OCI-LY7 (cell line): ENCODE measurements at regions not wholly inside any gene's neighbourhood (a gene's known extent, or its start where the extent isn't known, plus 50 kb on each side); places are given as distances from the start of the nearest gene placed in this dataset.
A peak's percentile ranks its signal among the peaks of the same experiment; 100 is the strongest.

Experiments
- BruUV-seq: library from RNA; stranded (reverse); fragments of 400-500 nt; replicated peaks from 2 replicates; lab custom pipeline; 2021; lab: Mats Ljungman, UMichigan
- CTCF ChIA-PET: fragments of 300-600 bp; sonication (Branson Sonifier 250); formaldehyde crosslinking; loops from one replicate; lab custom pipeline; 2022; ENCODE audit warnings: antibody characterized with exemption; ENCODE audit not compliant: unreplicated experiment; lab: Charles Lee
- POLR2A ChIA-PET: fragments of 300-600 bp; sonication (Branson Sonifier 250); formaldehyde crosslinking; loops from one replicate; lab custom pipeline; 2022; ENCODE audit warnings: antibody characterized with exemption; lab: Charles Lee
- DNase-seq: peaks from one replicate; pipeline ENCODE4 v3.0.0-alpha.2; 2015; ENCODE audit warnings: low spot score
- H2AFZ ChIP-seq: fragments of 200-600 bp; sonication (generic), shearing (Covaris generic); 2 replicates; pipeline ENCODE4 v1.6.1; 2014; ENCODE audit warnings: mild to moderate bottlenecking, antibody characterized with exemption, low read length, moderate library complexity
- H3K27ac ChIP-seq: fragments of 200-600 bp; sonication (generic); 2 replicates; pipeline ENCODE4 v1.5.1; 2014; ENCODE audit warnings: mixed run types, low read depth, mild to moderate bottlenecking, moderate library complexity, low read length, inconsistent platforms; ENCODE audit not compliant: poor library complexity, severe bottlenecking
- H3K36me3 ChIP-seq: fragments of 200-600 bp; sonication (generic); 2 replicates; pipeline ENCODE4 v1.6.1; 2014; ENCODE audit warnings: mild to moderate bottlenecking, antibody characterized with exemption, low read length, moderate library complexity, mixed read lengths; ENCODE audit not compliant: insufficient read depth
- H3K4me1 ChIP-seq: fragments of 200-600 bp; sonication (generic); 2 replicates; pipeline ENCODE4 v1.5.1; 2014; ENCODE audit warnings: mild to moderate bottlenecking, low read length; ENCODE audit not compliant: insufficient read depth, poor library complexity, severe bottlenecking
- H3K4me2 ChIP-seq: fragments of 200-600 bp; sonication (generic); 2 replicates; pipeline ENCODE4 v1.6.1; 2014; ENCODE audit warnings: mild to moderate bottlenecking, low read length
- H3K4me3 ChIP-seq: fragments of 200-600 bp; sonication (generic); 2 replicates; pipeline ENCODE4 v1.5.1; 2014; ENCODE audit warnings: mild to moderate bottlenecking, low read depth, low read length; ENCODE audit not compliant: poor library complexity, severe bottlenecking
- H3K79me2 ChIP-seq: fragments of 200-600 bp; sonication (generic); 2 replicates; pipeline ENCODE4 v1.6.1; 2016; ENCODE audit warnings: low read depth, mild to moderate bottlenecking, low read length, moderate library complexity, mixed read lengths; ENCODE audit not compliant: insufficient read depth
- H3K9me2 ChIP-seq: fragments of 200-600 bp; sonication (generic); 2 replicates; pipeline ENCODE4 v1.6.1; 2016; ENCODE audit warnings: mild to moderate bottlenecking, low read length, mixed read lengths; ENCODE audit not compliant: insufficient read depth
- H3K9me3 ChIP-seq: fragments of 200-600 bp; sonication (generic); 2 replicates; pipeline ENCODE4 v1.6.1; 2014; ENCODE audit warnings: mild to moderate bottlenecking, mixed run types, low read length, mixed read lengths
- H4K20me1 ChIP-seq: fragments of 200-600 bp; sonication (generic); 2 replicates; pipeline ENCODE4 v1.6.1; 2014; ENCODE audit warnings: mild to moderate bottlenecking, antibody characterized with exemption, low read length, moderate library complexity, mixed read lengths; ENCODE audit not compliant: insufficient read depth
- EZH2phosphoT487 ChIP-seq: fragments of 200-600 bp; sonication (generic); IDR thresholded peaks from 2 replicates; pipeline ENCODE4 v1.6.1; 2018; ENCODE audit warnings: low read depth, borderline replicate concordance, mild to moderate bottlenecking, mixed run types, antibody characterized with exemption, low read length, moderate library complexity, mixed read lengths
- intact Hi-C: fragments of 100-400 bp; cut with micrococcal nuclease; formaldehyde crosslinking; loops from one replicate; pipeline ENCODE4 v1.10.0; 2022; ENCODE audit not compliant: unreplicated experiment
- TF ChIP-seq, protein P1 (sequence below): fragments of 200-600 bp; sonication (generic); conservative IDR thresholded peaks from 2 replicates; pipeline ENCODE4 v1.5.1; 2014; ENCODE audit warnings: mild to moderate bottlenecking, antibody characterized with exemption, low read length, moderate library complexity, mixed read lengths

DNA sequence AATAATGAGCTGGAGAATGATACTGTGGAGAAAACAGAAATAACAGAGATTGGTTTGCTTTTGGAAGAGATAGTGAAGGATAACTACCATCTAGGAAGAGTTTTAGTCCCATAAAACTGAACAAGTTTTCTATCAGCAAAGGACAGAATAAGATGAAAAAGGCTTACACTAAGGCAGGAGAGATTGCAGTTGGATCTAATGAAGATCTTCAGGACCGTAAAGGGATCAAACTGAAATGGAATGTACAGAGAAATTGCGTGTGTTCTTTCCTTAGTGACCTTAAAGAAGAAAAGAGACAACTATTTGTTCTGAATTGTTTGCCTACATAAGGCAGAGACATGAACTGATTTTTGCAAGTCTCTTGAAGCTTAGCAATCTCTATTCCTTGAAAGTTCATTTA lies 191.7 kb upstream of the MTPN start:
- H3K4me1 ChIP-seq, result no peaks in the 10 kb centered on the region
- no peaks in the 10 kb centered on the region for H3K36me3 ChIP-seq
- H3K79me2 ChIP-seq, result no peaks in the 10 kb centered on the region
- intact Hi-C loops, result no loop called here
- CTCF ChIA-PET, result no interaction called here
- H3K4me3 ChIP-seq, result no peak overlapping the region
- TF ChIP-seq, protein P1, sequence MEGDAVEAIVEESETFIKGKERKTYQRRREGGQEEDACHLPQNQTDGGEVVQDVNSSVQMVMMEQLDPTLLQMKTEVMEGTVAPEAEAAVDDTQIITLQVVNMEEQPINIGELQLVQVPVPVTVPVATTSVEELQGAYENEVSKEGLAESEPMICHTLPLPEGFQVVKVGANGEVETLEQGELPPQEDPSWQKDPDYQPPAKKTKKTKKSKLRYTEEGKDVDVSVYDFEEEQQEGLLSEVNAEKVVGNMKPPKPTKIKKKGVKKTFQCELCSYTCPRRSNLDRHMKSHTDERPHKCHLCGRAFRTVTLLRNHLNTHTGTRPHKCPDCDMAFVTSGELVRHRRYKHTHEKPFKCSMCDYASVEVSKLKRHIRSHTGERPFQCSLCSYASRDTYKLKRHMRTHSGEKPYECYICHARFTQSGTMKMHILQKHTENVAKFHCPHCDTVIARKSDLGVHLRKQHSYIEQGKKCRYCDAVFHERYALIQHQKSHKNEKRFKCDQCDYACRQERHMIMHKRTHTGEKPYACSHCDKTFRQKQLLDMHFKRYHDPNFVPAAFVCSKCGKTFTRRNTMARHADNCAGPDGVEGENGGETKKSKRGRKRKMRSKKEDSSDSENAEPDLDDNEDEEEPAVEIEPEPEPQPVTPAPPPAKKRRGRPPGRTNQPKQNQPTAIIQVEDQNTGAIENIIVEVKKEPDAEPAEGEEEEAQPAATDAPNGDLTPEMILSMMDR, result no peak
- TF ChIP-seq EZH2phosphoT487, result no peak
- BruUV-seq, result no TSS peak
- H2AFZ ChIP-seq, result peak overlapping the region; percentile 58; the same call in 1 of the 2 replicates
- H3K27ac ChIP-seq, result no peak overlapping the region
- DNase-seq, result no peak
- H4K20me1 ChIP-seq, result no peaks in the 10 kb centered on the region
- no peaks in the 10 kb centered on the region; the same call in 1 of the 2 replicates for H3K9me3 ChIP-seq
- no peak overlapping the region for H3K4me2 ChIP-seq
- POLR2A ChIA-PET, result interaction anchor here (0.7 to 1.4 kb wide), 3 partner anchors 9 to 13 kb away, joined by 3 to 4 read pairs (median 3); no protein-coding TSS in a partner anchor
- H3K9me2 ChIP-seq, result no peaks in the 10 kb centered on the region

DNA sequence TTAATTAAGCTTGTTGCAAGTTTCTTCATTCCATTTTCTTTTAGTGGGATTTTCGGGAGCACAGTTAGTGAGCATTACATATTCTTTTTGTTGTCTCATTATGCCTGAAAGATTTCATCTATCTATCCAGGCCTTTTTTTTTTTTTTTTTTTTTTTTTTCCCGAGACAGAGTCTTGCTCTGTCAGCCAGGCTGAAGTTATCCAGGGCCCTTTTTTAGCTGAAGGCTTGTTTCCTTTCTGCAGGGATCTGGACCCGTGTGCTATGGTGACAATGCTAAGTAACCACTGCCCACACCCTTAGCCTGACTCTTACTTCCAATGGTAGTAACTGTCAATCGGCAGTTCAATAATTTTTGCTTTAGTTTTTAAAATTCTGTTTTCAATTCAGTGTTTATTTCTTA lies 190.8 kb upstream of the MTPN start:
- H3K27ac ChIP-seq, result no peak overlapping the region
- no peaks in the 10 kb centered on the region; the same call in 1 of the 2 replicates for H3K9me3 ChIP-seq
- no peak overlapping the region for H3K4me2 ChIP-seq
- no peak overlapping the region for H2AFZ ChIP-seq
- ChIA-PET POLR2A (interaction anchor here (0.6 to 1.4 kb wide), 5 partner anchors 9 to 84 kb away, joined by 4 to 8 read pairs (median 5); no protein-coding TSS in a partner anchor), CTCF (no interaction called here)
- H3K4me3 ChIP-seq, result no peak overlapping the region
- H3K4me1 ChIP-seq, result no peaks in the 10 kb centered on the region
- no peaks in the 10 kb centered on the region for H3K79me2 ChIP-seq
- BruUV-seq, result no TSS peak
- H3K36me3 ChIP-seq, result no peaks in the 10 kb centered on the region
- no peak for TF ChIP-seq EZH2phosphoT487
- TF ChIP-seq, protein P1, result no peak
- no peaks in the 10 kb centered on the region for H3K9me2 ChIP-seq
- no peak for DNase-seq
- H4K20me1 ChIP-seq, result no peaks in the 10 kb centered on the region
- intact Hi-C loops, result no loop called here

DNA sequence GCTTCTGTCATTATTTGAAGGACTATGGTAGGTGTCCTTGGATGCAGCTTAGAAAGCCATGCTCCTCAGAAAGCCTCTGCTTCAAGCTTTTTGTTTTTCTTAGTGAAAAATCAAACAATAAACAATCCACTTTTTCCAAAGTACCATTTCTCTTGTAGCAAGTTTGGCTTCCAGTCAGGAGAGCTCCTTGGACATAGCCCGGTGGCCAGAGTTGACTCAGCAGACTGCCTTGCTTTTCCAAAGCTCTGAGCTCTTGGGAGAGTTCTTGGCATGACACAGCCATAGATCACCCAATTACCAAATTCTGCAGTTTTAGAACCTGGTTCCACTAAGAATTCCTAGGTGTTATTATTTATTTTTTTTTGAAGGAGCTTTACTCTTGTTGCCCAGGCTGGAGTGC lies 189.4 kb upstream of the MTPN start:
- Histone ChIP-seq H3K4me3 (no peak overlapping the region), H4K20me1 (no peaks in the 10 kb centered on the region), H3K27ac (no peak overlapping the region), H3K4me2 (no peak overlapping the region), H3K4me1 (no peaks in the 10 kb centered on the region), H3K79me2 (no peaks in the 10 kb centered on the region), H3K9me3 (no peaks in the 10 kb centered on the region; the same call in 1 of the 2 replicates), H3K9me2 (no peaks in the 10 kb centered on the region), H2AFZ (no peak overlapping the region), H3K36me3 (no peaks in the 10 kb centered on the region)
- CTCF ChIA-PET, result no interaction called here
- TF ChIP-seq, protein P1, result no peak
- no peak for TF ChIP-seq EZH2phosphoT487
- BruUV-seq, result no TSS peak
- intact Hi-C loops, result no loop called here
- POLR2A ChIA-PET, result interaction anchor here (0.6 to 1.2 kb wide), 3 partner anchors 14 to 51 kb away, joined by 3 to 5 read pairs (median 3); no protein-coding TSS in a partner anchor
- DNase-seq, result no peak
